ENCODE measurements at regions not wholly inside any gene's neighbourhood (a gene's known extent, or its start where the extent isn't known, plus 50 kb on each side); places are given as distances from the start of the nearest gene placed in this dataset.
"Not testable (repeated sequence)": the region's sequence is repeated elsewhere in the genome, so short reads cannot be mapped to it uniquely, and the experiment has no call there.

DNA sequence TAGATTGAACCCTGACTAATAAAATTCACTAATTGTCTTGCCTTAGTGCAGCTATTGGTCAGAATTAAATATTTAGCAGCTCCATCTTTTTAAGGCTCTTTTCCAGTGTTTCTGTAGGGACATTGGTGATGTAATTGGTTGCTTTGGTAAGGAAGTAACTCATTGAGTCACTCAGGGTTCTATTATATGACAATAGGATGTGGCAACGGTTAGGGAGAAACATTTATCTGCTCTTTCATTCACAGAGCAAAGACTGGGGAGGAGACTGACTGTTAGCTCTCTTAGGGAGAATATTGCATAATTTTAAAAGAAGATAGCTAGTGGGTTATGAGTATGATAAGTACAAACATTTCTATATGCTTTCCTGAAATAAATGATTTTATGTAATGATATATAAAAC is 616.5 kb downstream of the TRHDE start:
- Histone ChIP-seq H3K27ac (no peak overlapping the region), H3K4me2 (no peak overlapping the region), H3K27me3 (no peaks in the 10 kb centered on the region), H3K4me3 (no peak overlapping the region), H3K36me3 (no peaks in the 10 kb centered on the region), H3K9me3 (replicated peaks in 1 of 11) (no peaks in the 10 kb centered on the region), H4K20me1 (no peaks in the 10 kb centered on the region), H3K4me1 (no peaks in the 10 kb centered on the region), H3K9ac (no peak overlapping the region)
- TF ChIP-seq Cebpa-rat (IDR thresholded peaks at IDR 0.05), result no peak

DNA sequence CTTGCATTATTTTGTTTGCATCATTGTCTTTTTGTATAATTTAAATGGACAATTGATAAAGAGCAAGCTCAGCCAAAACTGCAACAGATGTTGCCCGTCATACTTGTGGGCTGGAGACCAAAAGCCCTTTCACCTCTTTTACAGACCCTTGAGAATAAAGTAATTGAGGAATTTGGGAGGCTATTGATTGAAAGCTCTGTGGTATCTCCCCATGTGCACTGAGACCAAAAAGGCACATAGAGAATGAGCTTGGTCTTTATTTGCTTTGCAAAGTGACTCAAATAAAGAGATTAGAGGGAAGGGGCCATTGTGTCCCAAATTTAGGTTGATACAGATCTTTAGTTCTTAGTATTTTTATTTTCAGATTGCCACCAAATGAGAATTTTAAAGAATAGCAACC is 617.6 kb downstream of the TRHDE start:
- no peak overlapping the region for H3K9ac ChIP-seq
- no peak for TF ChIP-seq Cebpa-rat (IDR thresholded peaks at IDR 0.05)
- H3K4me2 ChIP-seq, result no peak overlapping the region
- H4K20me1 ChIP-seq, result no peaks in the 10 kb centered on the region
- no peaks in the 10 kb centered on the region for H3K27me3 ChIP-seq
- no peaks in the 10 kb centered on the region for H3K9me3 ChIP-seq (replicated peaks in 1 of 11)
- H3K4me3 ChIP-seq, result no peak overlapping the region
- no peak overlapping the region for H3K27ac ChIP-seq
- H3K4me1 ChIP-seq, result no peaks in the 10 kb centered on the region
- H3K36me3 ChIP-seq, result no peaks in the 10 kb centered on the region

DNA sequence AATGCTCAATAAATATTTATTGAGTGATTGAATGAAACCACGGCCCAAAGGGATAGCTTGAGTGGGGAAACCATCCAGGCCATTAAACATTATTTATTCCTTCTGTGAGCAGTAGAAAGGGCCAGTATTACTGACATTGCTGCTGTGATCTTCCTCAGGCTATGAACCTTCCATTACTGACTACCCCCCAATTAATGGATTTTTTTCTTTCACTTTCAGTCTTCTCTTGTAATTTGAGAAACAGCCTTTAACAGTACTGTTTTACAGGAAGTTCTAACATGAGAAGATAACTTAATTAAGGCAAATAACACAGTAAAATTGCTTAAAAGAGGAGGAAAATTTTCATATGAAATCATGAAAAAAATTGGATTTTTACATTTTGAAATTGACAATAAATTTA is 629.5 kb downstream of the TRHDE start:
- TF ChIP-seq Cebpa-rat (IDR thresholded peaks at IDR 0.05), result no peak
- Histone ChIP-seq H3K4me3 (no peak overlapping the region), H3K4me2 (peak overlapping the region in 1 of 11 experiments; percentile 16; a peak in 1 of 22 replicates), H3K36me3 (no peaks in the 10 kb centered on the region), H3K27ac (no peak overlapping the region), H3K9me3 (replicated peaks in 1 of 11) (no peaks in the 10 kb centered on the region), H4K20me1 (no peaks in the 10 kb centered on the region), H3K9ac (no peak overlapping the region), H3K4me1 (no peaks in the 10 kb centered on the region), H3K27me3 (no peaks in the 10 kb centered on the region)

DNA sequence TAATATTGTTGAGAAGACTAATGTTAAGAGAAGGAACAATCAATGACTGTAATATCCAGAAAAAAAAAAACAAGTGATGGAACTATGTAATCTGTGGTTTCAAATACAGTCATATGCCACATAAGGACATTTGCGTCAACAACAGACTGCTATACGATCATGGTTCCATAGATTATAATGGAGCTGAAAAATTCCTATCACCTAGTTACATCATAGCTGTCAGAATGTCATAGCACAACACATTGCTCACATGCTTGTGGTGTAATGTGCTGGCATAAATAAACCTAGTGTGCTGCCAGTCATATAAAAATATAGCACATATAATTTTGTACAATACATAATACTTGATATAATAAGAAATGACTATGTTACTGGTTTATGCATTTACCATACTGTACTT is 653.5 kb downstream of the TRHDE start:
- no peaks in the 10 kb centered on the region for H4K20me1 ChIP-seq
- no peaks in the 10 kb centered on the region for H3K9me3 ChIP-seq (replicated peaks in 1 of 11)
- no peaks in the 10 kb centered on the region for H3K27me3 ChIP-seq
- TF ChIP-seq Cebpa-rat (IDR thresholded peaks at IDR 0.05), result no peak
- H3K27ac ChIP-seq, result no peak overlapping the region
- H3K4me3 ChIP-seq, result no peak overlapping the region
- H3K4me1 ChIP-seq, result no peaks in the 10 kb centered on the region
- H3K4me2 ChIP-seq, result no peak overlapping the region
- H3K36me3 ChIP-seq, result no peaks in the 10 kb centered on the region
- H3K9ac ChIP-seq, result no peak overlapping the region

DNA sequence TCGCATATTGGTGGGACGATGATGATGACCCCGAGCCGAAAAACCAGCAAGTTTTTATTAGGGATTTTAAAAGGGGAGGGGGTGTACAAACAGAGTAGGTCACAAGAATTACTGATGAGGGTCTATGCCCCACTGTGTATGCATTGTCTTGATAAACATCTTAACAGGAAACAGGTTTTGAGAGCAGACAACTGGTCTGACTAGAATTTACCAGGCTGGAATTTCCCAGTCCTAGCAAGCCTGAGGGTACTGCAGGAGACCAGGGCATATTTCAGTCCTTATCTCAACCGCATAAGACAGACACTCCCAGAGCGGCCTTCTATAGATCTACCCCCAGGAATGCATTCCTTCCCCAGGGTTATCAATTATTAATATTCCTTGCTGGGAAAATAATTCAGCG is 659.7 kb downstream of the TRHDE start:
- not testable (repeated sequence) for H3K4me2 ChIP-seq; H3K9ac ChIP-seq; H3K36me3 ChIP-seq; H3K27me3 ChIP-seq; H3K4me1 ChIP-seq; H4K20me1 ChIP-seq; H3K9me3 ChIP-seq (replicated peaks in 1 of 11); H3K27ac ChIP-seq; H3K4me3 ChIP-seq

DNA sequence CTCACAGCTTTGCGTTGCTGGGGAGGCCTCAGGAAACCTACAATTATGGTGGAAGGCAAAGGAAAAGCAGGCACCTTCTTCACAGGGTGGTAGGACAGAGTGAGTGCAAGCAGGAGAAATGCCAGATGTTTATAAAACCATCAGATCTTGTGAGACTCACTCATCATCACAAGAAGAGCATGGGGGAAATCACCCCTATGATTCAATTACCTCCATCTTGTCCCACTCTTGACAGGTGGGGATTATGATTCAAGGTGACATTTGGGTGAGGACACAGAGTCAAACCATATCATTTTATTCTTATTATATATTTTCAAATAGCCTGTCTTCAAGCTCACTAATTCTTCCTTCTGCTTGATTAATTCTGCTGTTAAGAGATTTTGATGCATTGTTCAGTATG is 665.3 kb downstream of the TRHDE start:
- no peak for TF ChIP-seq Cebpa-rat (IDR thresholded peaks at IDR 0.05)
- no peaks in the 10 kb centered on the region; a peak in 1 of 22 replicates for H3K9me3 ChIP-seq (replicated peaks in 1 of 11)
- no peaks in the 10 kb centered on the region for H4K20me1 ChIP-seq
- H3K27ac ChIP-seq, result no peak overlapping the region
- no peak overlapping the region for H3K9ac ChIP-seq
- no peak overlapping the region for H3K4me3 ChIP-seq
- no peaks in the 10 kb centered on the region for H3K27me3 ChIP-seq
- no peaks in the 10 kb centered on the region for H3K4me1 ChIP-seq
- no peaks in the 10 kb centered on the region for H3K36me3 ChIP-seq
- H3K4me2 ChIP-seq, result no peak overlapping the region

- H3K9ac ChIP-seq, result no peak overlapping the region
- no peaks in the 10 kb centered on the region for H3K27me3 ChIP-seq
- peaks cover 0 to 7% (median 0%) of the 10 kb centered on the region in 11 experiments; a peak in 1 of 22 replicates for H3K9me3 ChIP-seq (replicated peaks in 1 of 11)
- no peaks in the 10 kb centered on the region for H3K4me1 ChIP-seq
- H3K4me2 ChIP-seq, result no peak overlapping the region
- no peaks in the 10 kb centered on the region for H3K36me3 ChIP-seq
- H3K27ac ChIP-seq, result no peak overlapping the region
- H3K4me3 ChIP-seq, result no peak overlapping the region
- no peak for TF ChIP-seq Cebpa-rat (IDR thresholded peaks at IDR 0.05)
- H4K20me1 ChIP-seq, result no peaks in the 10 kb centered on the region
Observed at GRCh38 chr12:72957454-72957853, 685.3 kb downstream of the TRHDE start.

GRCh38 chr12:72966684-72967083 is 694.5 kb downstream of the TRHDE start:
- no peaks in the 10 kb centered on the region for H3K27me3 ChIP-seq

GRCh38 chr12:72974954-72975555 is 702.9 kb downstream of the TRHDE start:
- H3K4me3 ChIP-seq, result no peak overlapping the region
- no peaks in the 10 kb centered on the region for H3K4me1 ChIP-seq
- H3K27me3 ChIP-seq, result no peaks in the 10 kb centered on the region
- no peak overlapping the region for H3K4me2 ChIP-seq
- H4K20me1 ChIP-seq, result no peaks in the 10 kb centered on the region
- H3K36me3 ChIP-seq, result peaks cover 0 to 4% (median 0%) of the 10 kb centered on the region in 11 experiments; a peak in 1 of 22 replicates
- no peak overlapping the region for H3K9ac ChIP-seq
- H3K27ac ChIP-seq, result no peak overlapping the region
- TF ChIP-seq Cebpa-rat (IDR thresholded peaks at IDR 0.05), result no peak
- peaks cover 6 to 16% (median 8%) of the 10 kb centered on the region in 11 experiments; a peak in 21 of 22 replicates for H3K9me3 ChIP-seq (replicated peaks in 1 of 11)

More at GRCh38 chr12:72966684-72967083, 694.5 kb downstream of the TRHDE start:
- no peak overlapping the region for H3K27ac ChIP-seq
- no peak overlapping the region for H3K4me2 ChIP-seq
- no peaks in the 10 kb centered on the region for H4K20me1 ChIP-seq
- no peak for TF ChIP-seq Cebpa-rat (IDR thresholded peaks at IDR 0.05)
- peaks cover 0 to 8% (median 0%) of the 10 kb centered on the region in 10 experiments; a peak in 1 of 20 replicates for H3K4me1 ChIP-seq
- no peaks in the 10 kb centered on the region for H3K9me3 ChIP-seq (replicated peaks in 1 of 11)
- no peaks in the 10 kb centered on the region for H3K36me3 ChIP-seq
- no peak overlapping the region for H3K9ac ChIP-seq
- H3K4me3 ChIP-seq, result no peak overlapping the region

GRCh38 chr12:72978999-72979398 is 706.8 kb downstream of the TRHDE start:
- H3K36me3 ChIP-seq, result peaks cover 0 to 4% (median 0%) of the 10 kb centered on the region in 11 experiments; a peak in 1 of 22 replicates
- peaks cover 6 to 16% (median 8%) of the 10 kb centered on the region in 11 experiments; a peak in 21 of 22 replicates for H3K9me3 ChIP-seq (replicated peaks in 1 of 11)
- H3K27ac ChIP-seq, result no peak overlapping the region
- no peaks in the 10 kb centered on the region for H3K4me1 ChIP-seq
- no peaks in the 10 kb centered on the region for H4K20me1 ChIP-seq
- no peak overlapping the region for H3K9ac ChIP-seq
- H3K4me2 ChIP-seq, result no peak overlapping the region
- no peaks in the 10 kb centered on the region for H3K27me3 ChIP-seq
- no peak for TF ChIP-seq Cebpa-rat (IDR thresholded peaks at IDR 0.05)
- H3K4me3 ChIP-seq, result no peak overlapping the region
